ENCODE measurements at regions not wholly inside any gene's neighbourhood (a gene's known extent, or its start where the extent isn't known, plus 50 kb on each side); places are given as distances from the start of the nearest gene placed in this dataset.

DNA sequence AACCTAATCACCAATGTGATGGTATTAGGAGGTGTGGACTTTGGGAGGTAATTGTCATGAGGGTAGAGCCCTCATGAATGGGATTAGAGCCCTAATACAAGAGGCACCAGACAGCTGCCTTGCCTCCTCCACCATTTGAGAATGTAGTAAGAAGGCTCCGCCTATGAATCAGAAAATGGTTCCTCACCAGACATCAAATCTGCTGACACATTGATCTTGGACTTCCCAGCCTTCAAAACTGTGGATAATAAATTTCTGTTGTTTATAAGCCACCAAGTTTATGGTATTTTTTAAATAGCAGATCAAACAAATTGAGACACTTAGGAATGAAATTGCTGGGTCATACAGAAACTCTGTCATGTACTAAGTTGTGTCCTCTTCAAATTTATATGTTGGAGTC is 56.8 kb upstream of the COL6A5 start:
- intact Hi-C loops (cut with micrococcal nuclease; ENCODE audit: unreplicated experiment): no loop called here
- 45% methylated on average over 1 of the region's 1 CpG for WGBS (ENCODE audit: insufficient coverage, insufficient replicate concordance, low lambda C conversion rate, missing lambda C conversion rate)
- ChIA-PET SMC1A (ENCODE audit: uncharacterized antibody, unreplicated experiment) (no interaction called here), RAD21 (ENCODE audit: unreplicated experiment) (no interaction called here), POLR2A (no interaction called here), CTCF (no interaction called here)
- Histone ChIP-seq H3K4me3 (no peak overlapping the region), H3K27me3 (replicated peaks in 1 of 2; ENCODE audit: control insufficient read depth in 2 of 2, insufficient read depth in 2 of 2, low read length in 1 of 2) (peaks cover 0 to 2% of the 10 kb centered on the region in 2 experiments; a peak in 1 of 4 replicates), H3K79me2 (ENCODE audit: control insufficient read depth, insufficient read depth, low read length) (no peaks in the 10 kb centered on the region), H3K36me3 (ENCODE audit: control insufficient read depth in 2 of 2, insufficient read depth in 2 of 2, low read length in 1 of 2) (no peaks in the 10 kb centered on the region), H3K27ac (ENCODE audit: control insufficient read depth, insufficient read depth) (no peak overlapping the region), H2AFZ (ENCODE audit: control insufficient read depth, low read depth, low read length) (no peak overlapping the region), H3K4me1 (ENCODE audit: control insufficient read depth, insufficient read depth, low read length) (no peaks in the 10 kb centered on the region), H3K4me2 (ENCODE audit: control insufficient read depth, insufficient read depth) (no peak overlapping the region), H3K9me3 (replicated peaks; ENCODE audit: control insufficient read depth, insufficient read depth, low read length) (no peaks in the 10 kb centered on the region), H3K9ac (ENCODE audit: control insufficient read depth, insufficient read depth, low read length) (no peak overlapping the region), H4K20me1 (ENCODE audit: control insufficient read depth, insufficient read depth) (no peaks in the 10 kb centered on the region)
- no TSS peak for BruUV-seq (replicated peaks)
- DNase-seq (ENCODE audit: low read depth, low spot score): no peak
- no peak for FAIRE-seq
- ATAC-seq: no peak
- in situ Hi-C loops (cut with MboI): no loop called here
- TF ChIP-seq, protein P1, sequence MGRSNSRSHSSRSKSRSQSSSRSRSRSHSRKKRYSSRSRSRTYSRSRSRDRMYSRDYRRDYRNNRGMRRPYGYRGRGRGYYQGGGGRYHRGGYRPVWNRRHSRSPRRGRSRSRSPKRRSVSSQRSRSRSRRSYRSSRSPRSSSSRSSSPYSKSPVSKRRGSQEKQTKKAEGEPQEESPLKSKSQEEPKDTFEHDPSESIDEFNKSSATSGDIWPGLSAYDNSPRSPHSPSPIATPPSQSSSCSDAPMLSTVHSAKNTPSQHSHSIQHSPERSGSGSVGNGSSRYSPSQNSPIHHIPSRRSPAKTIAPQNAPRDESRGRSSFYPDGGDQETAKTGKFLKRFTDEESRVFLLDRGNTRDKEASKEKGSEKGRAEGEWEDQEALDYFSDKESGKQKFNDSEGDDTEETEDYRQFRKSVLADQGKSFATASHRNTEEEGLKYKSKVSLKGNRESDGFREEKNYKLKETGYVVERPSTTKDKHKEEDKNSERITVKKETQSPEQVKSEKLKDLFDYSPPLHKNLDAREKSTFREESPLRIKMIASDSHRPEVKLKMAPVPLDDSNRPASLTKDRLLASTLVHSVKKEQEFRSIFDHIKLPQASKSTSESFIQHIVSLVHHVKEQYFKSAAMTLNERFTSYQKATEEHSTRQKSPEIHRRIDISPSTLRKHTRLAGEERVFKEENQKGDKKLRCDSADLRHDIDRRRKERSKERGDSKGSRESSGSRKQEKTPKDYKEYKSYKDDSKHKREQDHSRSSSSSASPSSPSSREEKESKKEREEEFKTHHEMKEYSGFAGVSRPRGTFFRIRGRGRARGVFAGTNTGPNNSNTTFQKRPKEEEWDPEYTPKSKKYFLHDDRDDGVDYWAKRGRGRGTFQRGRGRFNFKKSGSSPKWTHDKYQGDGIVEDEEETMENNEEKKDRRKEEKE (IDR thresholded peaks at IDR 0.05): no peak
- TF ChIP-seq NFIC (IDR thresholded peaks at IDR 0.05; ENCODE audit: low read depth, low read length): no peak

- Histone ChIP-seq H3K27me3 (replicated peaks in 1 of 2; ENCODE audit: control insufficient read depth in 2 of 2, insufficient read depth in 2 of 2, low read length in 1 of 2) (no peaks in the 10 kb centered on the region), H3K9ac (ENCODE audit: control insufficient read depth, insufficient read depth, low read length) (no peak overlapping the region), H3K4me2 (ENCODE audit: control insufficient read depth, insufficient read depth) (no peak overlapping the region), H3K36me3 (ENCODE audit: control insufficient read depth in 2 of 2, insufficient read depth in 2 of 2, low read length in 1 of 2) (no peaks in the 10 kb centered on the region), H3K27ac (ENCODE audit: control insufficient read depth, insufficient read depth) (no peak overlapping the region), H2AFZ (ENCODE audit: control insufficient read depth, low read depth, low read length) (no peak overlapping the region), H3K79me2 (ENCODE audit: control insufficient read depth, insufficient read depth, low read length) (no peaks in the 10 kb centered on the region), H3K4me3 (no peak overlapping the region), H4K20me1 (ENCODE audit: control insufficient read depth, insufficient read depth) (no peaks in the 10 kb centered on the region), H3K4me1 (ENCODE audit: control insufficient read depth, insufficient read depth, low read length) (no peaks in the 10 kb centered on the region), H3K9me3 (replicated peaks; ENCODE audit: control insufficient read depth, insufficient read depth, low read length) (no peaks in the 10 kb centered on the region)
- CTCF ChIA-PET: no interaction called here
- RAD21 ChIA-PET (ENCODE audit: unreplicated experiment): no interaction called here
- in situ Hi-C loops (cut with MboI) (no loop called here), intact Hi-C loops (cut with micrococcal nuclease; ENCODE audit: unreplicated experiment) (no loop called here)
- ATAC-seq (no peak), FAIRE-seq (no peak), DNase-seq (ENCODE audit: low read depth, low spot score) (no peak)
- POLR2A ChIA-PET: no interaction called here
- TF ChIP-seq RUNX3 (IDR thresholded peaks at IDR 0.05; ENCODE audit: low read length) (no peak), BCL11A (IDR thresholded peaks at IDR 0.05; ENCODE audit: low read depth, low read length) (no peak), EGR1 (IDR thresholded peaks at IDR 0.05; ENCODE audit: borderline replicate concordance in 1 of 2, low read depth in 2 of 2, low read length in 2 of 2) (no peak), CHD2 (IDR thresholded peaks at IDR 0.05; ENCODE audit: borderline replicate concordance, low read depth, low read length) (no peak), GATAD2B (conservative IDR thresholded peaks at IDR 0.05; ENCODE audit: low read depth) (no peak), USF2 (IDR thresholded peaks at IDR 0.05; ENCODE audit: borderline replicate concordance, low read depth, low read length) (no peak)
- BruUV-seq (replicated peaks): no TSS peak
- 23% methylated on average over 2 of the region's 2 CpGs for WGBS (ENCODE audit: insufficient coverage, insufficient replicate concordance, low lambda C conversion rate, missing lambda C conversion rate)
- SMC1A ChIA-PET (ENCODE audit: uncharacterized antibody, unreplicated experiment): no interaction called here
These were observed 54.3 kb upstream of the COL6A5 start for GRCh38 chr3:130291148-130291547.

Measured in GM12878 (cell line).